ENCODE measurements at regions not wholly inside any gene's neighbourhood (a gene's known extent, or its start where the extent isn't known, plus 50 kb on each side); places are given as distances from the start of the nearest gene placed in this dataset.
A peak's percentile ranks its signal among the peaks of the same experiment; 100 is the strongest.

DNA sequence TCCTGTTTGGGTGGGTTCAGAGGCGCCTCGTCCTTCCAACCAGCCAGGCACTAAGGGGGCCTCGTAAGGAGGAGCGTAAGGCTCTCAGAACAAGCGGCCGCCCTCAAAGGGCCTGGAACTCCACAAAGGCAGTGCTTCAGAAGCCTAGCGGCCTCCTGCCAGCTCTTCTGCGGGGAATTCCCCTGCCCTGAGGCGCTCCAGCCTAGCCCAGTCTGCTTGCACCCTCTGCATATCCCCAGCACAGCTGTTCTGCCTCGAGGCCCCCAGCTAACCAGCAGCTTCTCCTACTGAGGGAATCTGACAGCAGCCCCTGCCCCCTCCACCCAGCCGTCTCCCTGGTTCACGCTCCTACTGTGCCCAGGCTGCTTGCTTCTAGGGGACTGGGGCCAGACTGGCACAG is 265.9 kb downstream of the TFCP2L1 start:
- WGBS, 5 donors: 58 to 78% (median 74%) methylated on average over 10 to 12 of the region's 12 CpGs
- Histone ChIP-seq H3K36me3 (no peaks in the 10 kb centered on the region), H3K27ac (no peak overlapping the region), H3K4me3 (peak overlapping the region in 2 of 4 donors; percentile 19 to 21), H3K4me1 (peaks cover 5 to 19% (median 8%) of the 10 kb centered on the region in 4 donors), H3K27me3 (no peaks in the 10 kb centered on the region), H3K9me3 (peaks cover 0 to 3% (median 0%) of the 10 kb centered on the region in 4 donors)
- TF ChIP-seq POLR2A (IDR thresholded peaks at IDR 0.05) (no peak), EP300 (IDR thresholded peaks at IDR 0.05) (no peak), POLR2AphosphoS5 (IDR thresholded peaks at IDR 0.05) (no peak)
- TF ChIP-seq, protein P1, sequence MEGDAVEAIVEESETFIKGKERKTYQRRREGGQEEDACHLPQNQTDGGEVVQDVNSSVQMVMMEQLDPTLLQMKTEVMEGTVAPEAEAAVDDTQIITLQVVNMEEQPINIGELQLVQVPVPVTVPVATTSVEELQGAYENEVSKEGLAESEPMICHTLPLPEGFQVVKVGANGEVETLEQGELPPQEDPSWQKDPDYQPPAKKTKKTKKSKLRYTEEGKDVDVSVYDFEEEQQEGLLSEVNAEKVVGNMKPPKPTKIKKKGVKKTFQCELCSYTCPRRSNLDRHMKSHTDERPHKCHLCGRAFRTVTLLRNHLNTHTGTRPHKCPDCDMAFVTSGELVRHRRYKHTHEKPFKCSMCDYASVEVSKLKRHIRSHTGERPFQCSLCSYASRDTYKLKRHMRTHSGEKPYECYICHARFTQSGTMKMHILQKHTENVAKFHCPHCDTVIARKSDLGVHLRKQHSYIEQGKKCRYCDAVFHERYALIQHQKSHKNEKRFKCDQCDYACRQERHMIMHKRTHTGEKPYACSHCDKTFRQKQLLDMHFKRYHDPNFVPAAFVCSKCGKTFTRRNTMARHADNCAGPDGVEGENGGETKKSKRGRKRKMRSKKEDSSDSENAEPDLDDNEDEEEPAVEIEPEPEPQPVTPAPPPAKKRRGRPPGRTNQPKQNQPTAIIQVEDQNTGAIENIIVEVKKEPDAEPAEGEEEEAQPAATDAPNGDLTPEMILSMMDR (IDR thresholded peaks at IDR 0.05): no peak
- peak in 1 of 2 donors; percentile 75 for DNase-seq
- intact Hi-C loops (cut with DNase I; ENCODE audit: low total_unique reads): no loop called here

DNA sequence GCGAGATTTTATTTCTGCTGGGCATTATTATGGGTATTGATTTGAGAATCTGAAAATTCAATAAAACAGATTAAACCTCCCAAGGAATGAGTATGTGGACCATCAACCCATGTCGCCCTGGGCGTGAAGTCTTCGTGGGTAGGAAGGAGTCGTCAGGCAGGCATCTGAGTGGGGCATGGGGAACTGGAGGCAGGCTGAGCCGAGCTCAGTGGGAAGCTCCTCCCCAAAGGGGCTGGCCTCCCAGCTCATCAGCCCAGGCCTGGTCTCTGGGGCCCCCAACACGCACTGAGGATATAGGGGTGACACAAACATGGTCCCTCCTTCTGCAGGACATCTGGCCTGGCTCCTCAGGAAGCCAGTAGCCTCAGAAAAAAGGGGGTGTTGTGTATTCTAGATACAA is 265.2 kb downstream of the TFCP2L1 start:
- Histone ChIP-seq H3K27ac (no peak overlapping the region), H3K4me3 (no peak overlapping the region), H3K27me3 (no peaks in the 10 kb centered on the region), H3K9me3 (peaks cover 0 to 3% (median 0%) of the 10 kb centered on the region in 4 donors), H3K36me3 (no peaks in the 10 kb centered on the region), H3K4me1 (peaks cover 5 to 19% (median 8%) of the 10 kb centered on the region in 4 donors)
- TF ChIP-seq POLR2A (IDR thresholded peaks at IDR 0.05) (no peak), EP300 (IDR thresholded peaks at IDR 0.05) (no peak), POLR2AphosphoS5 (IDR thresholded peaks at IDR 0.05) (no peak)
- TF ChIP-seq, protein P1 (IDR thresholded peaks at IDR 0.05): no peak
- intact Hi-C loops (cut with DNase I; ENCODE audit: low total_unique reads): no loop called here
- DNase-seq: no peak
- 78 to 86% (median 81%) methylated on average over 7 of the region's 7 CpGs for WGBS, 5 donors

DNA sequence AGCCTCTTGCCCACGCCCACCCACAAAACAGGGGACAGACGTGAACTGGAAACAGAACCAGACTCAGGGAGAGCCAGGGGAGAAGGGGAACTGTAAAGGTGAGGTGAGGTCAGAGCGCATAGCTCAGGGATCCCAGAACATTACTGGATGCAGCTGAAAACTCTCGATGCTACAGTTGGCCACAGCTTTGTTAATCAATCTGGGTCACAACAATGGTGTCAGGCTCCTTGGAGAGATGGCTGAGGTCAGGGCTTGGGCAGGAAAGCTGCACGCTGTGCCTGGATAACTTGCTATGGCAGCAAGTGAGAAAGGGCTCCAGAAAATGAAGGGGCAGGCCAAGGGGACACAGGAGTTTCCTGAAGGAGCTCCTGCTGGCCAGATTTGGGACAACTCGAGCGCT is 263.3 kb downstream of the TFCP2L1 start:
- Histone ChIP-seq H3K4me3 (no peak overlapping the region), H3K4me1 (peaks cover 3 to 10% (median 6%) of the 10 kb centered on the region in 4 donors), H3K27ac (no peak overlapping the region), H3K27me3 (no peaks in the 10 kb centered on the region), H3K36me3 (no peaks in the 10 kb centered on the region), H3K9me3 (no peaks in the 10 kb centered on the region)
- WGBS, 5 donors: 54 to 73% (median 71%) methylated on average over 7 of the region's 7 CpGs
- no peak for DNase-seq
- intact Hi-C loops (cut with DNase I; ENCODE audit: low total_unique reads): no loop called here
- TF ChIP-seq POLR2AphosphoS5 (IDR thresholded peaks at IDR 0.05): no peak
- TF ChIP-seq EP300 (IDR thresholded peaks at IDR 0.05): no peak
- TF ChIP-seq, protein P1 (IDR thresholded peaks at IDR 0.05): no peak
- TF ChIP-seq POLR2A (IDR thresholded peaks at IDR 0.05): no peak

DNA sequence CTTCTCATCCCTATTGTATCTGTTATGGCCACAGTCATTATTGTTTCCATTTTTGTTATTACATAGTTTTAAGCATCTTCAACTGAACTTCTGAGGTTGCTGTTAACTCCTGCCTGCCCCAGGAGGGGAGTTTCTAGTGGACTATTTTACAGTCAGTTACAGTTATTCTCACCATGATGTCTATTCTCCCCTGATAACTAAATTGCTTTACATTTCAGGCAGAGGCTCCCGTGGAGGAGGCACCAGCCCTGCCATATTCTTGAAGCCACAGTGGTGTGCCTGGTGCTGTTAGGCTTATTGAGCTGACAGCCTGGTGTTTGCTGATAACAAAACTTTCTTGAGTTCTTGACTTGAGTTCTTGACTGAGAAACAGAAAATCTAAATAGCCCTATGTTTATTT is 256.4 kb downstream of the TFCP2L1 start:
- intact Hi-C loops (cut with DNase I; ENCODE audit: low total_unique reads): no loop called here
- DNase-seq: no peak
- no peak overlapping the region for H3K4me3 ChIP-seq
- H3K27ac ChIP-seq: no peak overlapping the region
- H3K4me1 ChIP-seq: no peaks in the 10 kb centered on the region
- no peak for TF ChIP-seq POLR2A (IDR thresholded peaks at IDR 0.05)
- TF ChIP-seq, protein P1 (IDR thresholded peaks at IDR 0.05): no peak
- H3K36me3 ChIP-seq: no peaks in the 10 kb centered on the region
- 58 to 77% (median 70%) methylated on average over 1 of the region's 1 CpG for WGBS, 5 donors
- H3K9me3 ChIP-seq: no peaks in the 10 kb centered on the region
- peaks cover 0 to 5% (median 0%) of the 10 kb centered on the region in 3 donors for H3K27me3 ChIP-seq

All from stomach (tissue), 8 donors.